GM21723 (cell line): ENCODE measurements at regions not wholly inside any gene's neighbourhood (a gene's known extent, or its start where the extent isn't known, plus 50 kb on each side); places are given as distances from the start of the nearest gene placed in this dataset.
"Not testable (repeated sequence)": the region's sequence is repeated elsewhere in the genome, so short reads cannot be mapped to it uniquely, and the experiment has no call there.

ENCODE experiments used
- ATAC-seq: cut with Tn5 transposase; IDR thresholded peaks from one replicate; pipeline ENCODE4 v1.9.1; 2021; ENCODE audit warnings: mild to moderate bottlenecking, moderate library complexity; ENCODE audit not compliant: unreplicated experiment

GRCh38 chr13:103945836-103946235, 879.6 kb upstream of the SLC10A2 start:
- no peak for ATAC-seq

GRCh38 chr13:103941506-103942140, 875.4 kb upstream of the SLC10A2 start:
- ATAC-seq: no peak

- ATAC-seq: no peak
Observed at GRCh38 chr13:103935117-103935516, 868.9 kb upstream of the SLC10A2 start.

GRCh38 chr13:103931885-103932284, 865.7 kb upstream of the SLC10A2 start:
- no peak for ATAC-seq

- ATAC-seq: no peak
Observed at GRCh38 chr13:103931331-103931845, 865.2 kb upstream of the SLC10A2 start.

GRCh38 chr13:103926118-103926517, 859.9 kb upstream of the SLC10A2 start:
- ATAC-seq: no peak

- ATAC-seq: no peak
Observed at GRCh38 chr13:103908911-103909310, 842.7 kb upstream of the SLC10A2 start.

GRCh38 chr13:103908274-103908673, 842.1 kb upstream of the SLC10A2 start:
- no peak for ATAC-seq

GRCh38 chr13:103903790-103904189, 837.6 kb upstream of the SLC10A2 start:
- no peak for ATAC-seq

- no peak for ATAC-seq
Observed at GRCh38 chr13:103898481-103898880, 832.3 kb upstream of the SLC10A2 start.

GRCh38 chr13:103895835-103896531, 829.8 kb upstream of the SLC10A2 start:
- no peak for ATAC-seq

- no peak for ATAC-seq
Observed at GRCh38 chr13:103894626-103895025, 828.4 kb upstream of the SLC10A2 start.

- no peak for ATAC-seq
Observed at GRCh38 chr13:103884101-103884723, 818.0 kb upstream of the SLC10A2 start.

GRCh38 chr13:103883698-103884097, 817.5 kb upstream of the SLC10A2 start:
- no peak for ATAC-seq

GRCh38 chr13:103883164-103883563, 816.9 kb upstream of the SLC10A2 start:
- ATAC-seq: no peak

- not testable (repeated sequence) for ATAC-seq
Observed at GRCh38 chr13:103880146-103880545, 813.9 kb upstream of the SLC10A2 start.

GRCh38 chr13:103878891-103879605, 812.8 kb upstream of the SLC10A2 start:
- no peak for ATAC-seq

GRCh38 chr13:103876571-103876970, 810.4 kb upstream of the SLC10A2 start:
- ATAC-seq: no peak

GRCh38 chr13:103873725-103874124, 807.5 kb upstream of the SLC10A2 start:
- ATAC-seq: no peak

- no peak for ATAC-seq
Observed at GRCh38 chr13:103866048-103866447, 799.8 kb upstream of the SLC10A2 start.

- ATAC-seq: no peak
Observed at GRCh38 chr13:103862525-103862924, 796.3 kb upstream of the SLC10A2 start.
